Ishikawa (cell line): ENCODE measurements at regions not wholly inside any gene's neighbourhood (a gene's known extent, or its start where the extent isn't known, plus 50 kb on each side); places are given as distances from the start of the nearest gene placed in this dataset.

ENCODE experiments used
- CEBPB ChIP-seq: IDR thresholded peaks from 2 replicates; pipeline ENCODE4 v1.6.1; 2012
- EP300 ChIP-seq: IDR thresholded peaks from 2 replicates; pipeline ENCODE4 v1.6.1; 2012; ENCODE audit warnings: borderline replicate concordance
- MAX ChIP-seq: IDR thresholded peaks from 2 replicates; pipeline ENCODE4 v1.6.1; 2012
- TAF1 ChIP-seq: IDR thresholded peaks from 2 replicates; pipeline ENCODE4 v1.6.1; 2012; ENCODE audit warnings: low read depth, mild to moderate bottlenecking
- TF ChIP-seq, protein P1 (sequence below): IDR thresholded peaks from 2 replicates; pipeline ENCODE4 v1.6.1; 2012; ENCODE audit warnings: low read depth, mild to moderate bottlenecking
- TF ChIP-seq, protein P2 (sequence below): IDR thresholded peaks from 2 replicates; pipeline ENCODE4 v1.6.1; 2012

GRCh38 chr2:186103276-186103675 lies 364.7 kb downstream of the FSIP2 start:
- TF ChIP-seq TAF1 (no peak), CEBPB (no peak), EP300 (no peak), MAX (no peak)
- TF ChIP-seq, protein P1, sequence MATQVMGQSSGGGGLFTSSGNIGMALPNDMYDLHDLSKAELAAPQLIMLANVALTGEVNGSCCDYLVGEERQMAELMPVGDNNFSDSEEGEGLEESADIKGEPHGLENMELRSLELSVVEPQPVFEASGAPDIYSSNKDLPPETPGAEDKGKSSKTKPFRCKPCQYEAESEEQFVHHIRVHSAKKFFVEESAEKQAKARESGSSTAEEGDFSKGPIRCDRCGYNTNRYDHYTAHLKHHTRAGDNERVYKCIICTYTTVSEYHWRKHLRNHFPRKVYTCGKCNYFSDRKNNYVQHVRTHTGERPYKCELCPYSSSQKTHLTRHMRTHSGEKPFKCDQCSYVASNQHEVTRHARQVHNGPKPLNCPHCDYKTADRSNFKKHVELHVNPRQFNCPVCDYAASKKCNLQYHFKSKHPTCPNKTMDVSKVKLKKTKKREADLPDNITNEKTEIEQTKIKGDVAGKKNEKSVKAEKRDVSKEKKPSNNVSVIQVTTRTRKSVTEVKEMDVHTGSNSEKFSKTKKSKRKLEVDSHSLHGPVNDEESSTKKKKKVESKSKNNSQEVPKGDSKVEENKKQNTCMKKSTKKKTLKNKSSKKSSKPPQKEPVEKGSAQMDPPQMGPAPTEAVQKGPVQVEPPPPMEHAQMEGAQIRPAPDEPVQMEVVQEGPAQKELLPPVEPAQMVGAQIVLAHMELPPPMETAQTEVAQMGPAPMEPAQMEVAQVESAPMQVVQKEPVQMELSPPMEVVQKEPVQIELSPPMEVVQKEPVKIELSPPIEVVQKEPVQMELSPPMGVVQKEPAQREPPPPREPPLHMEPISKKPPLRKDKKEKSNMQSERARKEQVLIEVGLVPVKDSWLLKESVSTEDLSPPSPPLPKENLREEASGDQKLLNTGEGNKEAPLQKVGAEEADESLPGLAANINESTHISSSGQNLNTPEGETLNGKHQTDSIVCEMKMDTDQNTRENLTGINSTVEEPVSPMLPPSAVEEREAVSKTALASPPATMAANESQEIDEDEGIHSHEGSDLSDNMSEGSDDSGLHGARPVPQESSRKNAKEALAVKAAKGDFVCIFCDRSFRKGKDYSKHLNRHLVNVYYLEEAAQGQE, result no peak
- TF ChIP-seq, protein P2, sequence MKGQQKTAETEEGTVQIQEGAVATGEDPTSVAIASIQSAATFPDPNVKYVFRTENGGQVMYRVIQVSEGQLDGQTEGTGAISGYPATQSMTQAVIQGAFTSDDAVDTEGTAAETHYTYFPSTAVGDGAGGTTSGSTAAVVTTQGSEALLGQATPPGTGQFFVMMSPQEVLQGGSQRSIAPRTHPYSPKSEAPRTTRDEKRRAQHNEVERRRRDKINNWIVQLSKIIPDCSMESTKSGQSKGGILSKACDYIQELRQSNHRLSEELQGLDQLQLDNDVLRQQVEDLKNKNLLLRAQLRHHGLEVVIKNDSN, result no peak
